ENCODE measurements at regions not wholly inside any gene's neighbourhood (a gene's known extent, or its start where the extent isn't known, plus 50 kb on each side); places are given as distances from the start of the nearest gene placed in this dataset.

- DNase-seq (ENCODE audit: low spot score), result no peak
- Histone ChIP-seq H3K4me3 (ENCODE audit: severe bottlenecking) (no peak overlapping the region), H3K4me1 (ENCODE audit: insufficient read depth, poor library complexity, severe bottlenecking) (no peaks in the 10 kb centered on the region), H3K27me3 (ENCODE audit: insufficient read depth, poor library complexity, severe bottlenecking) (no peaks in the 10 kb centered on the region), H3K27ac (ENCODE audit: poor library complexity, severe bottlenecking) (no peak overlapping the region), H3K36me3 (ENCODE audit: low read depth) (no peaks in the 10 kb centered on the region), H3K9me3 (ENCODE audit: severe bottlenecking) (no peaks in the 10 kb centered on the region)
- TF ChIP-seq CTCF (IDR thresholded peaks at IDR 0.05; ENCODE audit: poor library complexity, severe bottlenecking), result no peak
- ATAC-seq (ENCODE audit: low read depth), result no peak
These were observed 230.2 kb upstream of the HES1 start for GRCh38 chr3:193905541-193906396.

- Histone ChIP-seq H3K4me3 (ENCODE audit: severe bottlenecking) (no peak overlapping the region), H3K4me1 (ENCODE audit: insufficient read depth, poor library complexity, severe bottlenecking) (no peaks in the 10 kb centered on the region), H3K9me3 (ENCODE audit: severe bottlenecking) (no peaks in the 10 kb centered on the region), H3K27me3 (ENCODE audit: insufficient read depth, poor library complexity, severe bottlenecking) (no peaks in the 10 kb centered on the region), H3K27ac (ENCODE audit: poor library complexity, severe bottlenecking) (no peak overlapping the region), H3K36me3 (ENCODE audit: low read depth) (no peaks in the 10 kb centered on the region)
- DNase-seq (ENCODE audit: low spot score) (no peak), ATAC-seq (ENCODE audit: low read depth) (no peak)
- no peak for TF ChIP-seq CTCF (IDR thresholded peaks at IDR 0.05; ENCODE audit: poor library complexity, severe bottlenecking)
These were observed 229.0 kb upstream of the HES1 start for GRCh38 chr3:193906849-193907410.

- Histone ChIP-seq H3K4me3 (ENCODE audit: severe bottlenecking) (no peak overlapping the region), H3K4me1 (ENCODE audit: insufficient read depth, poor library complexity, severe bottlenecking) (no peaks in the 10 kb centered on the region)
- no peak for DNase-seq (ENCODE audit: low spot score)
These were observed 227.7 kb upstream of the HES1 start for GRCh38 chr3:193908181-193908744.

GRCh38 chr3:193909387-193909786 is 226.6 kb upstream of the HES1 start:
- no peak for ATAC-seq (ENCODE audit: low read depth)
- H3K27ac ChIP-seq (ENCODE audit: poor library complexity, severe bottlenecking), result no peak overlapping the region
- no peak for TF ChIP-seq CTCF (IDR thresholded peaks at IDR 0.05; ENCODE audit: poor library complexity, severe bottlenecking)
- no peaks in the 10 kb centered on the region for H3K27me3 ChIP-seq (ENCODE audit: insufficient read depth, poor library complexity, severe bottlenecking)
- no peaks in the 10 kb centered on the region for H3K9me3 ChIP-seq (ENCODE audit: severe bottlenecking)
- no peak for DNase-seq (ENCODE audit: low spot score)
- H3K36me3 ChIP-seq (ENCODE audit: low read depth), result no peaks in the 10 kb centered on the region
- no peak overlapping the region for H3K4me3 ChIP-seq (ENCODE audit: severe bottlenecking)
- H3K4me1 ChIP-seq (ENCODE audit: insufficient read depth, poor library complexity, severe bottlenecking), result no peaks in the 10 kb centered on the region

More at GRCh38 chr3:193908181-193908744, 227.7 kb upstream of the HES1 start:
- Histone ChIP-seq H3K27ac (ENCODE audit: poor library complexity, severe bottlenecking) (no peak overlapping the region), H3K27me3 (ENCODE audit: insufficient read depth, poor library complexity, severe bottlenecking) (no peaks in the 10 kb centered on the region), H3K36me3 (ENCODE audit: low read depth) (no peaks in the 10 kb centered on the region), H3K9me3 (ENCODE audit: severe bottlenecking) (no peaks in the 10 kb centered on the region)
- no peak for ATAC-seq (ENCODE audit: low read depth)
- no peak for TF ChIP-seq CTCF (IDR thresholded peaks at IDR 0.05; ENCODE audit: poor library complexity, severe bottlenecking)

Data from RWPE2 (cell line).